Astrocyte of the cerebellum (primary cell): ENCODE measurements at regions not wholly inside any gene's neighbourhood (a gene's known extent, or its start where the extent isn't known, plus 50 kb on each side); places are given as distances from the start of the nearest gene placed in this dataset.

Experiments
- DNase-seq: peaks from one replicate; pipeline ENCODE4 v3.0.0-alpha.2; 2011; ENCODE audit warnings: low read depth
- H3K4me3 ChIP-seq: 2 replicates; pipeline ENCODE4 v1.5.1; 2011; ENCODE audit warnings: mild to moderate bottlenecking, low read depth, low read length, moderate library complexity
- in situ Hi-C: cut with HindIII; loops from 2 replicates; pipeline ENCODE4 v1.10.0; 2017; ENCODE audit warnings: low sequenced_read_pairs
- TF ChIP-seq, protein P1 (sequence below): IDR thresholded peaks from 2 replicates; pipeline ENCODE4 v1.5.1; 2012; ENCODE audit warnings: low read length, low read depth, moderate library complexity, mild to moderate bottlenecking; ENCODE audit errors: missing control alignments

DNA sequence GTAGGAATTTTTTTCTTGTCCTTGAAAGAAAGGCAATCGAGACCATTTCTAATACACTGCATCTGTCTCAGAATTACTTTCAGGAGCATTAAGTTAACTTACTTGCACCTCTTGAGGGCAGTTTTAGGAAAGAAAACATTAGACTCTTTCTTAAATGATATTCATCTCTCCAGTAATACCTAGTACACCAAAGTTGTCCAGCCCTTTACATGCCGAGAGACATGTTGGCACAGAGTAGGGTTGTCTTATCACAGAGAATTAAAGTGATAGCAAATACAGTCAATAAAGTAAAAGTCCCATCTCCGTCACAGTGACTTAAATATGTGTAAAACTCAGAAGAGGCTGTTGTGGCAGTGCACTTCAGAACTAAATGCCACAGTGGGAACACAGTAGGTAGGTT is 154.3 kb upstream of the KCNN2 start:
- no peak for DNase-seq
- in situ Hi-C loops = no loop called here
- H3K4me3 ChIP-seq = no peak overlapping the region
- TF ChIP-seq, protein P1, sequence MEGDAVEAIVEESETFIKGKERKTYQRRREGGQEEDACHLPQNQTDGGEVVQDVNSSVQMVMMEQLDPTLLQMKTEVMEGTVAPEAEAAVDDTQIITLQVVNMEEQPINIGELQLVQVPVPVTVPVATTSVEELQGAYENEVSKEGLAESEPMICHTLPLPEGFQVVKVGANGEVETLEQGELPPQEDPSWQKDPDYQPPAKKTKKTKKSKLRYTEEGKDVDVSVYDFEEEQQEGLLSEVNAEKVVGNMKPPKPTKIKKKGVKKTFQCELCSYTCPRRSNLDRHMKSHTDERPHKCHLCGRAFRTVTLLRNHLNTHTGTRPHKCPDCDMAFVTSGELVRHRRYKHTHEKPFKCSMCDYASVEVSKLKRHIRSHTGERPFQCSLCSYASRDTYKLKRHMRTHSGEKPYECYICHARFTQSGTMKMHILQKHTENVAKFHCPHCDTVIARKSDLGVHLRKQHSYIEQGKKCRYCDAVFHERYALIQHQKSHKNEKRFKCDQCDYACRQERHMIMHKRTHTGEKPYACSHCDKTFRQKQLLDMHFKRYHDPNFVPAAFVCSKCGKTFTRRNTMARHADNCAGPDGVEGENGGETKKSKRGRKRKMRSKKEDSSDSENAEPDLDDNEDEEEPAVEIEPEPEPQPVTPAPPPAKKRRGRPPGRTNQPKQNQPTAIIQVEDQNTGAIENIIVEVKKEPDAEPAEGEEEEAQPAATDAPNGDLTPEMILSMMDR = no peak

DNA sequence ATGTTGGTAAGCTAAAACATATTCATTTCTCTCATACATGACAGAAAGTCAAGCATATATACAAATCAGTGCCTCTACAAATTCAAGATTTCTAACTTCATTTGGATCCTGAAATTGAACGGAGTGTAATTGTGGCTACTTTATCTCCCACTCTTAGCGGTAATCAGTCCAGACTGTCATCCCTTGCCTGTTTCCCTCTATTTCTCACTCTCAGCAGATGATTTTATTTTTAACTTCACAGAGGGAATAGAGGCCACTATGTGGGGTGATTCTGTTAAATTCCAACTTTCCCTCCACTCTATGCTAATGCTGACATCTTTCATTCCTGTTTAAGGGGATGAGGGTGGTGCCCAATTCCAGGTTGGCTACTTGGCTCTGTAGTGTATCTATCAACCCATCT is 153.8 kb upstream of the KCNN2 start:
- in situ Hi-C loops = no loop called here
- TF ChIP-seq, protein P1 = no peak
- DNase-seq = no peak
- no peak overlapping the region for H3K4me3 ChIP-seq

GRCh38 chr5:114208588-114208987 is 153.3 kb upstream of the KCNN2 start:
- H3K4me3 ChIP-seq = no peak overlapping the region
- in situ Hi-C loops = no loop called here
- TF ChIP-seq, protein P1 = no peak
- no peak for DNase-seq

GRCh38 chr5:114210662-114211061 is 151.2 kb upstream of the KCNN2 start:
- TF ChIP-seq, protein P1 = no peak
- no peak for DNase-seq
- H3K4me3 ChIP-seq = no peak overlapping the region
- in situ Hi-C loops = no loop called here

DNA sequence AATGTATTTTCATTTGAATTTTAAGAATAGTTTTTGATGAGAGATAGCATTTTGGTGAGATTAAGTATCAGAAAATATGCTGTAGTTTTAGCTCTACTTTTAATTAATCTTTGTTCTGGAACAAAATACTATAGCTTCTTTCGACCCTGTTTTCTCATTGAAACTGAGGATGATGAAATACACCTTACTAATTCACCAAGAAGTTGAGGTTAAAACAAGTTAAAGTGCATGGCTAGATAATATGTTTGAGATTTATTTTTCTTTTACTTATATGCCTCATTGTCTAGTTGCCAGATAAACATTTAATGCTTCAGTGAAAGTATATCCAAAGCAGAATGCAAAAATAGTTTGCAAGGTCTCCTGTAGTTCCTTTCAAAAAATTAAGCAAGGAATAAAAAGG is 140.1 kb upstream of the KCNN2 start:
- in situ Hi-C loops = no loop called here
- H3K4me3 ChIP-seq = no peak overlapping the region

DNA sequence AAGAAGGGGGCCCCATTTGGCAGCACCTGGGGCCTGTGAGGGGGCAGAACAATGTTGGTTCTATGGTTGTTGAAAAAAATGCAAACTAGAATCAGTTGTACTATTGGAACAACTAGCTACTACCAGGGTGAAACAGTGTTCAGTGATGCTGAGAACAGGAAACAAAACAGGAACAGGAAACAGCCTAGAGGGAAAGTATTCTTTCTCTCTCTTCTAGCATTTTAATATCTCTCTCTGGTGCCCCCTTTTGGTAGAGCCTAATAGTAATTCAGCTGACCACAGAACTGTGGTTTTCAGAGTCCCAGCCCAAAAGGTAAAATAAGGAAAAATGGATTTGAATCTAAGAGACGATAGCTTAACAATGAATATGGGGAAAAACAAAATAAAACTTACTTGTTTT is 138.0 kb upstream of the KCNN2 start:
- no peak for DNase-seq
- in situ Hi-C loops = no loop called here
- no peak overlapping the region for H3K4me3 ChIP-seq
- TF ChIP-seq, protein P1 = peak; percentile 21

More for the DNA sequence above, 140.1 kb upstream of the KCNN2 start:
- TF ChIP-seq, protein P1 = no peak
- DNase-seq = no peak

DNA sequence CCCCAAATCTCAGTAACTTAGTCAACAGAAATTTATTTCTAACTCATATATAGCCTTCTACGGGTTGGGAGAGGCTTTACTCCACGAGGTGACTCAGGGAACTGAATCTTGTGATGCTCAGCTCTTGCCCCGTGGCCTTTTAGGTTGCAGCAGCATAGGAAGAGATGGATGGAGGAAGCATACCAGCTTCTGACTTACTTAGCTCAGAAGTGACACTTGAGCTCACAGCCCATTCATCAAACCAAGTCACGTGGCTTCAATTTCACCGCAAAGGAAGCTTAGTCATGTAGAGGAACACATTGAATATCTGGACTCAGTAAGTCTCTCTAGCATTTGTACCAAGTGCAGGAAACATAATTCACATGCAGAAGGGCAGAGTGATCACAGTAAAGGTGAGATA is 124.1 kb upstream of the KCNN2 start:
- no peak for DNase-seq
- H3K4me3 ChIP-seq = no peak overlapping the region
- TF ChIP-seq, protein P1 = no peak
- in situ Hi-C loops = no loop called here
